HG02798 (cell line): ENCODE measurements at regions not wholly inside any gene's neighbourhood (a gene's known extent, or its start where the extent isn't known, plus 50 kb on each side); places are given as distances from the start of the nearest gene placed in this dataset.

ENCODE experiments used
- ATAC-seq: cut with Tn5 transposase; IDR thresholded peaks from one replicate; pipeline ENCODE4 v1.9.1; 2021; ENCODE audit warnings: mild to moderate bottlenecking; ENCODE audit not compliant: unreplicated experiment, poor library complexity

GRCh38 chr16:50470687-50471086 lies 77.5 kb upstream of the NKD1 start:
- no peak for ATAC-seq

- ATAC-seq = no peak
These were observed 78.4 kb upstream of the NKD1 start for GRCh38 chr16:50469744-50470321.

- no peak for ATAC-seq
These were observed 79.0 kb upstream of the NKD1 start for GRCh38 chr16:50469121-50469743.

- ATAC-seq = no peak
These were observed 79.5 kb upstream of the NKD1 start for GRCh38 chr16:50468749-50469078.

GRCh38 chr16:50467943-50468748 lies 80.0 kb upstream of the NKD1 start:
- ATAC-seq = no peak

GRCh38 chr16:50467559-50467942 lies 80.6 kb upstream of the NKD1 start:
- ATAC-seq = no peak

GRCh38 chr16:50466170-50466569 lies 82.0 kb upstream of the NKD1 start:
- no peak for ATAC-seq

- ATAC-seq = no peak
These were observed 83.6 kb upstream of the NKD1 start for GRCh38 chr16:50464325-50465290.

- no peak for ATAC-seq
These were observed 84.4 kb upstream of the NKD1 start for GRCh38 chr16:50463581-50464324.

- ATAC-seq = no peak
These were observed 85.2 kb upstream of the NKD1 start for GRCh38 chr16:50462793-50463507.

GRCh38 chr16:50461400-50461760 lies 86.8 kb upstream of the NKD1 start:
- no peak for ATAC-seq

- ATAC-seq = no peak
These were observed 87.4 kb upstream of the NKD1 start for GRCh38 chr16:50460538-50461399.

- ATAC-seq = no peak
These were observed 88.6 kb upstream of the NKD1 start for GRCh38 chr16:50459496-50460080.

GRCh38 chr16:50458667-50459495 lies 89.3 kb upstream of the NKD1 start:
- ATAC-seq = no peak

GRCh38 chr16:50457979-50458491 lies 89.2 kb upstream of the BRD7 start:
- no peak for ATAC-seq

GRCh38 chr16:50457423-50457822 lies 88.6 kb upstream of the BRD7 start:
- ATAC-seq = no peak

- ATAC-seq = no peak
These were observed 86.6 kb upstream of the BRD7 start for GRCh38 chr16:50455288-50455845.
